Thyroid gland (tissue), 4 donors: ENCODE measurements at regions not wholly inside any gene's neighbourhood (a gene's known extent, or its start where the extent isn't known, plus 50 kb on each side); places are given as distances from the start of the nearest gene placed in this dataset.

Experiments used
- POLR2A ChIP-seq, 2 donors: fragments of 450-650 bp; IDR thresholded peaks; one replicate each; pipeline ENCODE4 v1.6.1; 2017; ENCODE audit warnings: antibody characterized with exemption in 2 of 2, mild to moderate bottlenecking in 2 of 2, moderate library complexity in 1 of 2
- TF ChIP-seq, protein P1 (sequence below), 6 experiments: fragments of 200-600 bp in 3 of 6; fragments of 450-650 bp in 3 of 6; sonication (generic) in 3 of 6; IDR thresholded peaks; one replicate each; pipeline ENCODE4 v1.5.1; 2016 to 2019; ENCODE audit warnings: antibody characterized with exemption in 6 of 6, mild to moderate bottlenecking in 2 of 6, inconsistent platforms in 1 of 6, moderate library complexity in 1 of 6

DNA sequence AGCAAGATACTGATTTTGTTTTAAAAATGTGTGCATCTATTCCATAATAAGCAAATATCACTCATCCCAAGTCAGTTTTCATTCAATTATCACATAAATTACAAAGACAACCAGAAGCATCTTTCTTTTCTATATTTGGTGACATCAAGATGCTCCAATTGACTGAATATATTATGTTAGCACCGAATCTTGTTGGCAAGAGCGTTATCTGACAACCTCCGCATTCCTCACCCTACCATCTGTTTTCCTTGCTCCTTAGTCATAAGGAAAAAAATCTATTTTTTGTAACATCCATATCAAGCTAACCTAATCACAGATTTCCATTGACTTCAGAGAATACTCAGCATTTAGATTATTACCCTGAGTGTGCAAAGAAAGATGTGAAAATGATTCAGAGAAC lies 212.2 kb upstream of the KYNU start:
- TF ChIP-seq POLR2A (IDR thresholded peaks at IDR 0.05) = no peak
- TF ChIP-seq, protein P1, sequence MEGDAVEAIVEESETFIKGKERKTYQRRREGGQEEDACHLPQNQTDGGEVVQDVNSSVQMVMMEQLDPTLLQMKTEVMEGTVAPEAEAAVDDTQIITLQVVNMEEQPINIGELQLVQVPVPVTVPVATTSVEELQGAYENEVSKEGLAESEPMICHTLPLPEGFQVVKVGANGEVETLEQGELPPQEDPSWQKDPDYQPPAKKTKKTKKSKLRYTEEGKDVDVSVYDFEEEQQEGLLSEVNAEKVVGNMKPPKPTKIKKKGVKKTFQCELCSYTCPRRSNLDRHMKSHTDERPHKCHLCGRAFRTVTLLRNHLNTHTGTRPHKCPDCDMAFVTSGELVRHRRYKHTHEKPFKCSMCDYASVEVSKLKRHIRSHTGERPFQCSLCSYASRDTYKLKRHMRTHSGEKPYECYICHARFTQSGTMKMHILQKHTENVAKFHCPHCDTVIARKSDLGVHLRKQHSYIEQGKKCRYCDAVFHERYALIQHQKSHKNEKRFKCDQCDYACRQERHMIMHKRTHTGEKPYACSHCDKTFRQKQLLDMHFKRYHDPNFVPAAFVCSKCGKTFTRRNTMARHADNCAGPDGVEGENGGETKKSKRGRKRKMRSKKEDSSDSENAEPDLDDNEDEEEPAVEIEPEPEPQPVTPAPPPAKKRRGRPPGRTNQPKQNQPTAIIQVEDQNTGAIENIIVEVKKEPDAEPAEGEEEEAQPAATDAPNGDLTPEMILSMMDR (IDR thresholded peaks at IDR 0.05) = no peak
